ENCODE measurements at regions not wholly inside any gene's neighbourhood (a gene's known extent, or its start where the extent isn't known, plus 50 kb on each side); places are given as distances from the start of the nearest gene placed in this dataset.

GRCh38 chr5:99949361-99949760 is 585.8 kb upstream of the FAM174A start:
- no peak for DNase-seq (ENCODE audit: low spot score)
- no peak overlapping the region for H2BK12ac ChIP-seq (ENCODE audit: low read length)
- no peak overlapping the region for H3K9ac ChIP-seq (ENCODE audit: low read depth, low read length, poor library complexity)
- WGBS, 2 donors (ENCODE audit: extremely low coverage in 2 of 2, insufficient read length in 2 of 2, insufficient replicate concordance in 1 of 2) = no CpG with 5 or more reads among the region's 5 CpGs
- no peaks in the 10 kb centered on the region for H3K4me1 ChIP-seq (ENCODE audit: control insufficient read depth in 2 of 2, insufficient read depth in 1 of 2, low read depth in 1 of 2, low read length in 2 of 2)
- H3K23ac ChIP-seq (ENCODE audit: low read depth, low read length, poor library complexity) = no peak overlapping the region
- H2AFZ ChIP-seq (ENCODE audit: low read length) = no peak overlapping the region
- H3K27me3 ChIP-seq (ENCODE audit: control insufficient read depth in 3 of 3, insufficient read depth in 3 of 3, low read depth in 1 of 3, low read length in 3 of 3) = no peaks in the 10 kb centered on the region
- H3K14ac ChIP-seq (ENCODE audit: low read length) = no peak overlapping the region
- no peak overlapping the region for H2AK5ac ChIP-seq (ENCODE audit: low read depth, low read length)
- no peak overlapping the region for H3K4me3 ChIP-seq (ENCODE audit: low read length in 2 of 2)
- peak overlapping the region; percentile 85 for H3K4ac ChIP-seq (ENCODE audit: low read length)
- no peak overlapping the region for H3K27ac ChIP-seq (replicated peaks; ENCODE audit: low read length)
- no peak overlapping the region for H3K4me2 ChIP-seq (ENCODE audit: insufficient read depth, low read length, poor library complexity, severe bottlenecking)
- H3K79me1 ChIP-seq (ENCODE audit: low read depth, low read length) = no peaks in the 10 kb centered on the region
- no peaks in the 10 kb centered on the region for H3K36me3 ChIP-seq (replicated peaks in 1 of 2; ENCODE audit: control insufficient read depth in 2 of 2, insufficient read depth in 2 of 2, low read length in 2 of 2)
- no peak overlapping the region for H2BK15ac ChIP-seq (ENCODE audit: low read length)
- H2BK120ac ChIP-seq (ENCODE audit: low read depth, low read length) = no peak overlapping the region
- H4K91ac ChIP-seq (ENCODE audit: low read depth, low read length, poor library complexity) = no peak overlapping the region
- no peak overlapping the region for H4K8ac ChIP-seq (ENCODE audit: low read depth, low read length)
- H3K18ac ChIP-seq (ENCODE audit: low read length) = no peak overlapping the region
- no peak overlapping the region for H2BK5ac ChIP-seq (ENCODE audit: low read length)
- no peaks in the 10 kb centered on the region for H3K9me3 ChIP-seq (replicated peaks in 1 of 2; ENCODE audit: control insufficient read depth in 2 of 2, insufficient read depth in 1 of 2, low read depth in 1 of 2, low read length in 2 of 2)

- Histone ChIP-seq H3K36me3 (replicated peaks in 1 of 2; ENCODE audit: control insufficient read depth in 2 of 2, insufficient read depth in 2 of 2, low read length in 2 of 2) (no peaks in the 10 kb centered on the region), H3K14ac (ENCODE audit: low read length) (no peak overlapping the region), H2BK15ac (ENCODE audit: low read length) (no peak overlapping the region), H3K4ac (ENCODE audit: low read length) (no peak overlapping the region), H2BK120ac (ENCODE audit: low read depth, low read length) (no peak overlapping the region), H3K4me2 (ENCODE audit: insufficient read depth, low read length, poor library complexity, severe bottlenecking) (no peak overlapping the region), H3K9ac (ENCODE audit: low read depth, low read length, poor library complexity) (no peak overlapping the region), H4K8ac (ENCODE audit: low read depth, low read length) (no peak overlapping the region), H3K9me3 (replicated peaks in 1 of 2; ENCODE audit: control insufficient read depth in 2 of 2, insufficient read depth in 1 of 2, low read depth in 1 of 2, low read length in 2 of 2) (no peaks in the 10 kb centered on the region), H3K79me1 (ENCODE audit: low read depth, low read length) (no peaks in the 10 kb centered on the region), H3K4me3 (ENCODE audit: low read length in 2 of 2) (no peak overlapping the region), H3K27ac (replicated peaks; ENCODE audit: low read length) (no peak overlapping the region), H2AK5ac (ENCODE audit: low read depth, low read length) (no peak overlapping the region), H2BK12ac (ENCODE audit: low read length) (no peak overlapping the region), H3K18ac (ENCODE audit: low read length) (no peak overlapping the region), H4K91ac (ENCODE audit: low read depth, low read length, poor library complexity) (no peak overlapping the region), H3K27me3 (ENCODE audit: control insufficient read depth in 3 of 3, insufficient read depth in 3 of 3, low read depth in 1 of 3, low read length in 3 of 3) (no peaks in the 10 kb centered on the region), H3K4me1 (ENCODE audit: control insufficient read depth in 2 of 2, insufficient read depth in 1 of 2, low read depth in 1 of 2, low read length in 2 of 2) (no peaks in the 10 kb centered on the region), H2BK5ac (ENCODE audit: low read length) (no peak overlapping the region), H3K23ac (ENCODE audit: low read depth, low read length, poor library complexity) (no peak overlapping the region), H2AFZ (ENCODE audit: low read length) (no peak overlapping the region)
- WGBS, 2 donors (ENCODE audit: extremely low coverage in 2 of 2, insufficient read length in 2 of 2, insufficient replicate concordance in 1 of 2) = no CpG with 5 or more reads among the region's 2 CpGs
- DNase-seq (ENCODE audit: low spot score) = no peak
These were observed 586.3 kb upstream of the FAM174A start for GRCh38 chr5:99948850-99949249.

GRCh38 chr5:99945478-99946442 is 589.4 kb upstream of the FAM174A start:
- H4K91ac ChIP-seq (ENCODE audit: low read depth, low read length, poor library complexity) = no peak overlapping the region
- no peaks in the 10 kb centered on the region for H3K9me3 ChIP-seq (replicated peaks in 1 of 2; ENCODE audit: control insufficient read depth in 2 of 2, insufficient read depth in 1 of 2, low read depth in 1 of 2, low read length in 2 of 2)
- no peak overlapping the region for H3K23ac ChIP-seq (ENCODE audit: low read depth, low read length, poor library complexity)
- no peak for DNase-seq (ENCODE audit: low spot score)
- no peak overlapping the region for H2BK12ac ChIP-seq (ENCODE audit: low read length)
- H3K27me3 ChIP-seq (ENCODE audit: control insufficient read depth in 3 of 3, insufficient read depth in 3 of 3, low read depth in 1 of 3, low read length in 3 of 3) = no peaks in the 10 kb centered on the region
- H3K18ac ChIP-seq (ENCODE audit: low read length) = no peak overlapping the region
- no peak overlapping the region for H3K27ac ChIP-seq (replicated peaks; ENCODE audit: low read length)
- H2BK120ac ChIP-seq (ENCODE audit: low read depth, low read length) = no peak overlapping the region
- no peak overlapping the region for H4K8ac ChIP-seq (ENCODE audit: low read depth, low read length)
- H2AFZ ChIP-seq (ENCODE audit: low read length) = peak overlapping the region; percentile 21
- H3K4me2 ChIP-seq (ENCODE audit: insufficient read depth, low read length, poor library complexity, severe bottlenecking) = no peak overlapping the region
- H3K4ac ChIP-seq (ENCODE audit: low read length) = no peak overlapping the region
- no peaks in the 10 kb centered on the region for H3K79me1 ChIP-seq (ENCODE audit: low read depth, low read length)
- no peak overlapping the region for H3K4me3 ChIP-seq (ENCODE audit: low read length in 2 of 2)
- no peak overlapping the region for H2AK5ac ChIP-seq (ENCODE audit: low read depth, low read length)
- H3K9ac ChIP-seq (ENCODE audit: low read depth, low read length, poor library complexity) = no peak overlapping the region
- no CpG with 5 or more reads among the region's 12 CpGs for WGBS, 2 donors (ENCODE audit: extremely low coverage in 2 of 2, insufficient read length in 2 of 2, insufficient replicate concordance in 1 of 2)
- H3K36me3 ChIP-seq (replicated peaks in 1 of 2; ENCODE audit: control insufficient read depth in 2 of 2, insufficient read depth in 2 of 2, low read length in 2 of 2) = no peaks in the 10 kb centered on the region
- no peak overlapping the region for H3K14ac ChIP-seq (ENCODE audit: low read length)
- H3K4me1 ChIP-seq (ENCODE audit: control insufficient read depth in 2 of 2, insufficient read depth in 1 of 2, low read depth in 1 of 2, low read length in 2 of 2) = no peaks in the 10 kb centered on the region
- no peak overlapping the region for H2BK5ac ChIP-seq (ENCODE audit: low read length)
- H2BK15ac ChIP-seq (ENCODE audit: low read length) = no peak overlapping the region

GRCh38 chr5:99940540-99940939 is 594.6 kb upstream of the FAM174A start:
- Histone ChIP-seq H3K9ac (ENCODE audit: low read depth, low read length, poor library complexity) (no peak overlapping the region), H3K4me2 (ENCODE audit: insufficient read depth, low read length, poor library complexity, severe bottlenecking) (no peak overlapping the region), H3K36me3 (replicated peaks in 1 of 2; ENCODE audit: control insufficient read depth in 2 of 2, insufficient read depth in 2 of 2, low read length in 2 of 2) (no peaks in the 10 kb centered on the region), H3K18ac (ENCODE audit: low read length) (no peak overlapping the region), H3K79me1 (ENCODE audit: low read depth, low read length) (no peaks in the 10 kb centered on the region), H3K4me1 (ENCODE audit: control insufficient read depth in 2 of 2, insufficient read depth in 1 of 2, low read depth in 1 of 2, low read length in 2 of 2) (no peaks in the 10 kb centered on the region), H3K4ac (ENCODE audit: low read length) (no peak overlapping the region), H3K27me3 (ENCODE audit: control insufficient read depth in 3 of 3, insufficient read depth in 3 of 3, low read depth in 1 of 3, low read length in 3 of 3) (no peaks in the 10 kb centered on the region), H3K27ac (replicated peaks; ENCODE audit: low read length) (no peak overlapping the region), H4K8ac (ENCODE audit: low read depth, low read length) (no peak overlapping the region), H2BK15ac (ENCODE audit: low read length) (no peak overlapping the region), H2BK5ac (ENCODE audit: low read length) (no peak overlapping the region), H3K9me3 (replicated peaks in 1 of 2; ENCODE audit: control insufficient read depth in 2 of 2, insufficient read depth in 1 of 2, low read depth in 1 of 2, low read length in 2 of 2) (no peaks in the 10 kb centered on the region), H3K4me3 (ENCODE audit: low read length in 2 of 2) (no peak overlapping the region), H2BK12ac (ENCODE audit: low read length) (no peak overlapping the region), H3K14ac (ENCODE audit: low read length) (no peak overlapping the region), H2BK120ac (ENCODE audit: low read depth, low read length) (no peak overlapping the region), H2AK5ac (ENCODE audit: low read depth, low read length) (no peak overlapping the region), H4K91ac (ENCODE audit: low read depth, low read length, poor library complexity) (no peak overlapping the region), H3K23ac (ENCODE audit: low read depth, low read length, poor library complexity) (no peak overlapping the region), H2AFZ (ENCODE audit: low read length) (no peak overlapping the region)
- DNase-seq (ENCODE audit: low spot score) = no peak
